OCI-M1 (cell line): ENCODE measurements at regions not wholly inside any gene's neighbourhood (a gene's known extent, or its start where the extent isn't known, plus 50 kb on each side); places are given as distances from the start of the nearest gene placed in this dataset.

Experiments
- DNase-seq: peaks from one replicate; lab custom pipeline; 2025; lab: John Stamatoyannopoulos, UW

DNA sequence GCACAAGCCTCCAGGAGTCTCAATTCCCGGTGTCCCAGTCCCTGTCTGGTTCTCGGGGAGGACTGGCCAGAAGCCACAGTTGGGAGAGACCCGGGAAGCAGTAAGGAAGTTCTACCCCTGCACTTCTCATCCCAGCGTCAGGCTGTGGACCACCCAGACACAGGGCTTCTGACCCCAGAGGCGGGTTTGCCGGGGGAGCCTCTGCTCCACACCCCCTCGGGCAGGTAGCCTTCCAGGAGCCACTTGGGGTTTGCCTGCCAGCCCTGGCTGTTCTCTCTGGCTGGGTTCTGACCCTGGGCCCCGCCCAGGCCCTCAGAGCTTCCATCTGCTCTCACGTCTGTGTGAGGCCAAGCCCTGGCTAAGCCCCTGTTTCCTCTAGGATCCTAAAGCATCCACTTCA lies 94.4 kb upstream of the GPC1 start:
- DNase-seq, result no peak

- no peak for DNase-seq
These were observed 91.9 kb upstream of the GPC1 start for GRCh38 chr2:240343548-240343947.

DNA sequence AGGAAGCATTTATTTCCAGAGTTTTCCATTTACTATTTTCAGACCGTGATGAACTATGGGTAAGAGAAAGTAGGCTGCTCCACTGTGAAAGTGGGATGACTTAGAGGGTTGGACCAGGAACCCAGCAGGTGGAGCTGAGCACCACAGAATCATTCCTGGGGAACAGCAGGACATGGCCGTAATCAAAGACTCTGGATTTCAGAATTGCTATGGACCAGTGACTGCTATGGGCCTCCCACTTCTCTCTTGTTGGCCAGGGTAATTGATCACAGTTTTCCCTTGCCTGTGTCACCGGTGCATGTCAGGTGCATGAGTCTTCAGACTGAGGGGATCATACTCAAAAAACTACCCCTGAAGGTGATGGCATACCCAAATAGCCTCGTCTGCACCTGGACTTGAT lies 90.6 kb upstream of the GPC1 start:
- no peak for DNase-seq

DNA sequence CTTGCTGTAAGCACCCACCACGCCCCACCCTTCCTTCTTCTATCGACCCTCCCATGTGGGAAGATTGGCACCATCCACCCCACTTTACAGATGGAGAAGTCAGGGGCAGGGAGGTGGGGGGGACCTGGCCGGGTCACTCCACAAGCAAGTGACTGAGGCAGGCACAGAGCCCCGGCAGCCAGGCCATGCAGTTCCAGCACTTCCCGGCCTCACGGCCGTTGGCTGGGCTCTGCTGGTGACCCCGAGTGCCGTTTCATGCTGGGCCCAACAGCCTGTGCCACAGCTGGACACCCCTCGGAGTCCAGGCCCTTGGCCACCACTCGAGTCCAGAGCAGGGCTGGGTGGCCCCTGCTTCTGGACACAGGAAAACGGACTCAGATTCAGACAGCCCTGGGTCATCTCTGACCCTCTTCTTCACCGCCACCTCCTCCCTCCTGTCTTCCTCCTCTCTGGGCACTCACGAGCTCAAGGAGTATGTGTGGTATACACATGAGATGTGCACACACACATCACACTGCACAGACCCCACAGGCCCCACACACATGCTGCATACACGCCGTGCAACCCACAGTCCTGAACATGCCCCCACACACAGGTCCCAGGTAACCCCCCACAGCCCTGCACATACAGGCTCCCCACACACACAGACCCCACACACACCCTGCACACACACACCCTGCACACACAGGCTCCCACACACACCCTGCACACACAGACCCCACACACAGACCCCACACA lies 89.3 kb upstream of the GPC1 start:
- DNase-seq, result no peak

DNA sequence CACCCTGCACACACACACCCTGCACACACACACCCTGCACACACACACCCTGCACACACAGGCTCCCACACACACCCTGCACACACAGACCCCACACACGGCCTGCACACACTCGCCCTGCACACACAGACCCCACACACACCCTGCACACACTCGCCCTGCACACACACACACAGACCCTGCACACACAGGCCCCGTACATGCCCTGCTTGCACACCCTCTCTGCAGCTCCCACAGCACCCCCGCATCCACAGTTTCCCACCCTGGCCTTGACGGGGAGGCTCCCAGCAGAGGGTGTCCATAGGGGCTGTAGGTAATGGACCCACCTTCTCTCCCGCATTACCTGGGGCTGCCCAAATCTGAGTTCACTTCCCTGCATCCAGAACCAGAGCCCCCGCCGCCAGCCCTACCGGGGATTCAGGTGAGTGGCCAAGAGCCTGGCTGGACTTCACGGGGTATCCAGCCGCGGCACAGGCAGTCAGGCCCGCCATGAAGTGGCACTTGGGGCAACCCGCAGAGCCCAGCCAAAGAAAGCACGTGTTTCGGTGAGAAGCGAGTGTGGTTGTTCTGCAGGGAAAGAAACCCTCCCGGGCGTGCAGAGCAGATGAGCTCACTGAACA lies 88.6 kb upstream of the GPC1 start:
- DNase-seq, result no peak

DNA sequence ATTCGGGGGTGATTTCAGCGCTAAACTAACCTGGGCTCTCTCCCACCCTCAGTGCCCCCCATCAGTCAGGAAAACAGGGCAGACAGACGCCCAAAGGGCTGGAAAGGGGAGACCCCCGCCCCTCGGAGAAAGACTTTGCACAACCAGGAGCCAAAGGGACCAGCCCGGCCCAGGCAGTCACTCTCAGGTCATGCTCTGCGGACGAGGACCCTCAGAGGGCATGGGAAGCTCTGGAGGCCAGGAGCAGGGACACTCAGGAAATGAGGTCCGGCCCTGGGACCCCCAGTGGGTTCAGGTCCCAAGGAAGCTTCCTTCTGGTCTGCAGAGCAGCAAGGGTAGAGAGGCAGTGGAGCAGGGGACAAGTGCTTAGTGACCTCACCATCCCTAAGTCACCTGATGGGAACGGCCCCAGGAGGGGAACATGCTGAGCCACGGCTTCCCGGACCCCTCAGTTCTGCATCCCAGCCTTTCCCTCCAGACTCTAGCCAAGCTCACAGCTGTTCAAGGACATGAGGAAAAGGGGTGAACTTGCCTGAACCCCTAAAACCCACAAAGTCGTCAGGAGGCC lies 88.0 kb upstream of the GPC1 start:
- DNase-seq, result no peak

DNA sequence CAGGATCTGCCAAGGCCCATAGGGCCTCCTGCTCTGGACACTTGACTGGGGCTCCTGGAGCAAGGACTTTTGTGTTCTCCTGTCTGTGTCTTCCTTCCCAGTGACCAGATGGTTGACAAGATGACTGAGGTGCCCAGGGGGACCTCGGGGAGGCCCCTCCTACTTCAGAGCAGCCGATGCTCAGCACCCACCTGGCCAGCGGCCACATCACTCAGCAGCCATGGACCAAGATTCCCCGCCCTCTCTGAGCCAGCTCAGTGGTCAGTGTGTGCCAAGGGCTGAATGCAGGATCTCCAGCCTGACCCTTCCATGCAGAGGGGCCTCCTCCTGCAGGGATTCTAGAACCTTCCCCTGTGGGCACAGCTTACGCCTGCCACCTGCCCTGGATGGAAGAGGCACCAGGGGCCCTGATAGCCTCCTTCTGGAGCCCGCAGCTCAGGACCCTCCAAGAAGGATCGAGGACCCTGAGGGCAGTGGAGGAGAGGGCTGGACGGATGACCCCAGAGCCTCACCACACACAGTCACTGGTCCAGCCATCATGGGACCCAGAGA lies 87.4 kb upstream of the GPC1 start:
- DNase-seq, result no peak

GRCh38 chr2:240348522-240348921 lies 86.9 kb upstream of the GPC1 start:
- DNase-seq, result no peak

DNA sequence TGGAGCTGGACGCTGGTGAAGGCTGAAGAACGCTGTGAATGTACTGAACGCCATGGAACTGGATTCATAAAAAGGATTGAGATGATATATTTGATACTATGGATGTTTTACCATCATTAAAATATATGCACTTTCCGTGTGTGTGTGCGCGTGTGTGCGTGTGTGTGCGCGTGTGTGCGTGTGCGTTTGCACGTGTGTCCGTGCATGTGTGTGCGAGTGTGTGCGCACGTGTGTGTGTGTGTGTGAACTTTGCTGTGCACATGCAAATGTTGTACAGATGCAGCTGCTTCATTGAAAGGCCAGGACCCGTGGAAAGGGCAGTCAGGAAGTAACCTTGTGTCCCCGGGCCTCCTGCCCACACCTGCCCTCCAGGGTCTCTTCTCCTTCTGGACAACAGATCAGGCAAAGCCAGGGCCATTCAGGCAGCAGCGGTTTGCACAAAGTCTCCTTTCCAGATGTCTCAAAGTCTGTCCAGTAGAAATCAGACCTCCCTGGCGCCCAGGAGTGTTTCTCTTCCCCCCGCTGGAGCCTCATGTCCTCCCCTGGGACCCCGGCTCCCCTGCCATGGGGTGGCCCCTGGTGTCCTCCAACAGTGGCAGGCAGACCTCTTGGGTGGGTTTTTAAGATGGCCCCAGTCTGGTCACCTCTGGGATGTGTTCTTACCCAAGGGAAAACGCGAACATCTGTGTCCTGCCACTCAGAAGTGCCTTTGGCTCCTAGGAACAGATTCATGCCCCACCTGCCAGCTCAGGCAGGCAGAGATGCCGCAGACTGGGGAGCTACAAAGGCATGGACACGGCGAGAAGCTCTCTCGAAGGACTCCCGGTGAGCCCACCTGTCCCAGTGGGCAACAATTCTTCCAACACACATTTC lies 86.1 kb upstream of the GPC1 start:
- DNase-seq, result no peak

- DNase-seq, result no peak
These were observed 85.5 kb upstream of the GPC1 start for GRCh38 chr2:240350006-240350355.

DNA sequence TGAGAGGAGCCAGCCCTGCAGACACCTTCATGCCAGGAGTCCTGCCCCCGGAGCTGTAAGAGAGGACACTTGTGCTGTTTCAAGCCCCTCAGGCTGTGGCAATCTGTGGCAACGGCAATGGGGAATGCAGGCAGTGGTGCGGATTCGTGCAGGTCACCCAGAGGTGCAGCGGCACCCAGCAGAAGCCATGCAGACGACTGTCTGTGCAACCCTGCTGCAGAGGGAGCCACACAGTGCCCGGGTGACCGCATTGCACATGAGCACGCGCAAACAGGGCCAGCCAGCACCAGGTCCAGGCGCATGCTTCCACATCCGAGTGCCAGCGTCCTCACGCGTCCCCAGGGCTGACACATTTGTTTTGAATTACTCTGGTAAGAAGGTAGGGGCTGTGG lies 84.8 kb upstream of the GPC1 start:
- DNase-seq, result no peak

- DNase-seq, result no peak
These were observed 84.2 kb upstream of the GPC1 start for GRCh38 chr2:240351088-240351741.

GRCh38 chr2:240351826-240352426 lies 83.5 kb upstream of the GPC1 start:
- DNase-seq, result no peak

DNA sequence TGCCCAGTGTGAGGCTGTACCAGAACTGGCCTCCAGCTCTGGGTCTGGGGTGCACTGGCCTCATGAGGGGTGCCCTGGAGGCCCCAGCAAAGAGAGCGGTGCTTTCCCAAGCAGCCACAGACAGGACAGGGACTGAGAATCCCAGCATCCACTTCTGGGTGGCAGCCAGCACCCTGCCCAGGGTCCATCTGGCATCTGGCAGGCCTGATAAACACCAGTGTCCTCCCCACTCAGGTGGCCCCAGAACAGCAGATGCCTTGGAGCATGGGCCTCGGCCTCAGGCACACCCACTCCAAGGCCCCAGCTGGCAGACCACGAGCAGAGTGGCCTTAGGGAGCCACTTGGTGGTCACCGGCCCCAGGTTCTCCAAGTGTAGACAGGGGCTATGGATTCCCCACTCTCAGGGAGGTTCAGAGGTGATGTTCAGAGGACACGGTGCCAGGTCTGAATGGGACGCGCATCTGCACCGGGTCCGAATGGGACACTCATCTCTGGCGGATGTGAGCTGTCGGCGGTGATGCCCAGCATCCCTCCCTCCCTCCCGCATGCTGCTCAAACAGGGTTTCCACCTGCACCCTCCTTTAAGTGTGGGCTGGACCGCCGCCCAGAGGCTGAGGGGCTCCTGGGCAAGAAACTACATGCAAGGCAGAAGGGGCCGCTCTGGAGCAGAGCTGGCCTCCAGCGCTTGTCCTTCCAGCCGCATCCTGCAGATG lies 82.2 kb upstream of the GPC1 start:
- no peak for DNase-seq

DNA sequence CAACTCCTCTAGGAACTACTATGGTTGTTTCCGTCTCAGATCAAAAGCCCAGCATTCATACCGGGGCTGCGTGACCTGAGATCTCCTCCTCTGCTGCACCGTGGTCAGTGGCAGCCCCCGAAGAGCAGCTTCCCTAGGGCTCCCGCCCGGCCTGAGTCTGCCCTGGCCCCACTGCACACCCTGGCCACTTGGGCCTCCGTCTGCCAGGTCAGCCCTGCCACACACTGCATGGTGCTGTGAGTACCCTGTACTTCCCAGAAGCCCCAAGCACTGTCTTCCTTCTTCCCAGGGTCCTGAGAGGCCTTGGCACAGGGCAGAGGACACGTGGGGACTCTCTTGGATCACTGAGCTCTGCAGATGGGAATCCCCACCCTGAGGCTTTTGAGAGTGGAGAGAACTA lies 81.5 kb upstream of the GPC1 start:
- no peak for DNase-seq

- no peak for DNase-seq
These were observed 80.2 kb upstream of the GPC1 start for GRCh38 chr2:240355001-240355891.

- no peak for DNase-seq
These were observed 79.5 kb upstream of the GPC1 start for GRCh38 chr2:240355962-240356361.

GRCh38 chr2:240356700-240357640 lies 78.5 kb upstream of the GPC1 start:
- no peak for DNase-seq

GRCh38 chr2:240357641-240358012 lies 77.8 kb upstream of the GPC1 start:
- DNase-seq, result no peak
